Coronary artery (tissue), 2 donors: ENCODE measurements at regions not wholly inside any gene's neighbourhood (a gene's known extent, or its start where the extent isn't known, plus 50 kb on each side); places are given as distances from the start of the nearest gene placed in this dataset.

ENCODE experiments used
- DNase-seq: peaks from one replicate; pipeline ENCODE4 v3.0.0-alpha.2; 2017; ENCODE audit warnings: low spot score
- H3K27ac ChIP-seq, 2 donors: fragments of 200-600 bp; sonication (generic); one replicate each; pipeline ENCODE4 v1.5.1; 2016 to 2019
- H3K4me3 ChIP-seq: fragments of 200-600 bp; sonication (generic); 2 replicates; pipeline ENCODE4 v1.5.1; 2016; ENCODE audit warnings: mild to moderate bottlenecking, moderate library complexity
- CTCF ChIP-seq: fragments of 200-600 bp; sonication (generic); IDR thresholded peaks from one replicate; pipeline ENCODE4 v1.5.1; 2019; ENCODE audit warnings: antibody characterized with exemption

- Histone ChIP-seq H3K4me3 (no peak overlapping the region), H3K27ac (no peak overlapping the region)
- no peak for DNase-seq
- no peak for TF ChIP-seq CTCF
Observed at GRCh38 chr6:126524811-126525326, 185.0 kb downstream of the CENPW start.

GRCh38 chr6:126526547-126526946, 186.6 kb downstream of the CENPW start:
- DNase-seq = no peak
- Histone ChIP-seq H3K27ac (no peak overlapping the region), H3K4me3 (no peak overlapping the region)
- no peak for TF ChIP-seq CTCF

GRCh38 chr6:126526996-126527606, 187.2 kb downstream of the CENPW start:
- DNase-seq = no peak
- Histone ChIP-seq H3K4me3 (no peak overlapping the region), H3K27ac (no peak overlapping the region)
- no peak for TF ChIP-seq CTCF

- TF ChIP-seq CTCF = no peak
- DNase-seq = no peak
- H3K4me3 ChIP-seq = no peak overlapping the region
- no peak overlapping the region for H3K27ac ChIP-seq
Observed at GRCh38 chr6:126529637-126530362, 189.9 kb downstream of the CENPW start.

GRCh38 chr6:126530775-126531174, 190.9 kb downstream of the CENPW start:
- H3K27ac ChIP-seq = no peak overlapping the region
- no peak for DNase-seq
- TF ChIP-seq CTCF = no peak
- H3K4me3 ChIP-seq = no peak overlapping the region

- Histone ChIP-seq H3K4me3 (no peak overlapping the region), H3K27ac (no peak overlapping the region)
- DNase-seq = no peak
- TF ChIP-seq CTCF = no peak
Observed at GRCh38 chr6:126531286-126531685, 191.4 kb downstream of the CENPW start.

- no peak for DNase-seq
- TF ChIP-seq CTCF = no peak
- H3K27ac ChIP-seq = no peak overlapping the region
- H3K4me3 ChIP-seq = no peak overlapping the region
Observed at GRCh38 chr6:126531840-126532239, 191.9 kb downstream of the CENPW start.
